ENCODE measurements at regions not wholly inside any gene's neighbourhood (a gene's known extent, or its start where the extent isn't known, plus 50 kb on each side); places are given as distances from the start of the nearest gene placed in this dataset.

GRCh38 chr16:56013962-56014552 lies 138.9 kb upstream of the CES5A start:
- Histone ChIP-seq H3K27me3 (ENCODE audit: insufficient read depth, low read length) (no peaks in the 10 kb centered on the region), H3K4me1 (ENCODE audit: control insufficient read depth in 1 of 2, insufficient read depth in 2 of 2, low read length in 2 of 2) (no peaks in the 10 kb centered on the region), H3K4me2 (ENCODE audit: low read length) (no peak overlapping the region), H3K79me1 (ENCODE audit: low read length) (no peaks in the 10 kb centered on the region), H3K79me2 (ENCODE audit: control insufficient read depth, insufficient read depth, low read length, poor library complexity) (no peaks in the 10 kb centered on the region), H3K4ac (ENCODE audit: low read depth, low read length) (no peak overlapping the region), H4K91ac (ENCODE audit: low read depth, low read length) (no peak overlapping the region), H4K8ac (ENCODE audit: low read depth, low read length) (no peak overlapping the region), H2AFZ (ENCODE audit: insufficient read depth, low read length, poor library complexity) (no peak overlapping the region), H3K23ac (ENCODE audit: low read length) (no peak overlapping the region), H3K14ac (ENCODE audit: low read length) (no peak overlapping the region), H2BK5ac (ENCODE audit: low read depth, low read length, poor library complexity) (no peak overlapping the region), H3K27ac (ENCODE audit: low read depth, low read length) (no peak overlapping the region), H2BK120ac (ENCODE audit: insufficient read depth, low read length, poor library complexity) (no peak overlapping the region), H3K9ac (ENCODE audit: low read length) (no peak overlapping the region), H3K18ac (ENCODE audit: low read length) (no peak overlapping the region), H3K9me3 (ENCODE audit: insufficient read depth, low read depth, low read length) (no peaks in the 10 kb centered on the region), H3K36me3 (ENCODE audit: control insufficient read depth in 1 of 2, insufficient read depth in 2 of 2, low read length in 2 of 2) (no peaks in the 10 kb centered on the region), H2BK12ac (ENCODE audit: low read length) (no peak overlapping the region), H2AK5ac (ENCODE audit: low read length) (no peak overlapping the region), H3K4me3 (ENCODE audit: low read depth, low read length) (no peak overlapping the region), H4K12ac (ENCODE audit: low read depth, low read length) (no peak overlapping the region)
- WGBS (ENCODE audit: extremely low coverage, insufficient coverage, insufficient read length): no CpG with 5 or more reads among the region's 6 CpGs
- DNase-seq: peak; percentile 58 to 84

- no peak overlapping the region for H4K91ac ChIP-seq (ENCODE audit: low read depth, low read length)
- H3K4me3 ChIP-seq (ENCODE audit: low read depth, low read length): no peak overlapping the region
- no peaks in the 10 kb centered on the region for H3K9me3 ChIP-seq (ENCODE audit: insufficient read depth, low read depth, low read length)
- H2BK12ac ChIP-seq (ENCODE audit: low read length): no peak overlapping the region
- DNase-seq: no peak
- no peak overlapping the region for H4K8ac ChIP-seq (ENCODE audit: low read depth, low read length)
- H3K36me3 ChIP-seq (ENCODE audit: control insufficient read depth in 1 of 2, insufficient read depth in 2 of 2, low read length in 2 of 2): no peaks in the 10 kb centered on the region
- no peak overlapping the region for H3K9ac ChIP-seq (ENCODE audit: low read length)
- H3K4me2 ChIP-seq (ENCODE audit: low read length): no peak overlapping the region
- no peak overlapping the region for H3K27ac ChIP-seq (ENCODE audit: low read depth, low read length)
- H4K12ac ChIP-seq (ENCODE audit: low read depth, low read length): no peak overlapping the region
- H2BK5ac ChIP-seq (ENCODE audit: low read depth, low read length, poor library complexity): no peak overlapping the region
- H3K4me1 ChIP-seq (ENCODE audit: control insufficient read depth in 1 of 2, insufficient read depth in 2 of 2, low read length in 2 of 2): no peaks in the 10 kb centered on the region
- no peak overlapping the region for H3K14ac ChIP-seq (ENCODE audit: low read length)
- H2BK120ac ChIP-seq (ENCODE audit: insufficient read depth, low read length, poor library complexity): no peak overlapping the region
- no CpG with 5 or more reads among the region's 3 CpGs for WGBS (ENCODE audit: extremely low coverage, insufficient coverage, insufficient read length)
- no peaks in the 10 kb centered on the region for H3K79me2 ChIP-seq (ENCODE audit: control insufficient read depth, insufficient read depth, low read length, poor library complexity)
- H3K18ac ChIP-seq (ENCODE audit: low read length): no peak overlapping the region
- H2AK5ac ChIP-seq (ENCODE audit: low read length): no peak overlapping the region
- H3K27me3 ChIP-seq (ENCODE audit: insufficient read depth, low read length): no peaks in the 10 kb centered on the region
- no peak overlapping the region for H2AFZ ChIP-seq (ENCODE audit: insufficient read depth, low read length, poor library complexity)
- H3K79me1 ChIP-seq (ENCODE audit: low read length): no peaks in the 10 kb centered on the region
- no peak overlapping the region for H3K23ac ChIP-seq (ENCODE audit: low read length)
- H3K4ac ChIP-seq (ENCODE audit: low read depth, low read length): no peak overlapping the region
Observed at GRCh38 chr16:56012482-56012811, 137.3 kb upstream of the CES5A start.

- DNase-seq: no peak
- Histone ChIP-seq H2BK12ac (ENCODE audit: low read length) (no peak overlapping the region), H3K4me2 (ENCODE audit: low read length) (no peak overlapping the region)
Observed at GRCh38 chr16:56011808-56012481, 136.8 kb upstream of the CES5A start.

GRCh38 chr16:56005958-56006357 lies 130.8 kb upstream of the CES5A start:
- no CpG with 5 or more reads among the region's 1 CpG for WGBS (ENCODE audit: extremely low coverage, insufficient coverage, insufficient read length)
- Histone ChIP-seq H3K4ac (ENCODE audit: low read depth, low read length) (no peak overlapping the region), H4K8ac (ENCODE audit: low read depth, low read length) (no peak overlapping the region), H2BK120ac (ENCODE audit: insufficient read depth, low read length, poor library complexity) (no peak overlapping the region), H3K27me3 (ENCODE audit: insufficient read depth, low read length) (no peaks in the 10 kb centered on the region), H3K4me3 (ENCODE audit: low read depth, low read length) (no peak overlapping the region), H3K4me2 (ENCODE audit: low read length) (no peak overlapping the region), H3K23ac (ENCODE audit: low read length) (no peak overlapping the region), H3K18ac (ENCODE audit: low read length) (no peak overlapping the region), H3K36me3 (ENCODE audit: control insufficient read depth in 1 of 2, insufficient read depth in 2 of 2, low read length in 2 of 2) (no peaks in the 10 kb centered on the region), H3K27ac (ENCODE audit: low read depth, low read length) (no peak overlapping the region), H2BK5ac (ENCODE audit: low read depth, low read length, poor library complexity) (no peak overlapping the region), H3K9me3 (ENCODE audit: insufficient read depth, low read depth, low read length) (no peaks in the 10 kb centered on the region), H2AK5ac (ENCODE audit: low read length) (no peak overlapping the region), H4K91ac (ENCODE audit: low read depth, low read length) (no peak overlapping the region), H3K9ac (ENCODE audit: low read length) (no peak overlapping the region), H3K4me1 (ENCODE audit: control insufficient read depth in 1 of 2, insufficient read depth in 2 of 2, low read length in 2 of 2) (no peaks in the 10 kb centered on the region), H3K79me1 (ENCODE audit: low read length) (no peaks in the 10 kb centered on the region), H4K12ac (ENCODE audit: low read depth, low read length) (no peak overlapping the region), H3K14ac (ENCODE audit: low read length) (no peak overlapping the region), H2AFZ (ENCODE audit: insufficient read depth, low read length, poor library complexity) (no peak overlapping the region), H2BK12ac (ENCODE audit: low read length) (no peak overlapping the region), H3K79me2 (ENCODE audit: control insufficient read depth, insufficient read depth, low read length, poor library complexity) (no peaks in the 10 kb centered on the region)
- DNase-seq: no peak

More at GRCh38 chr16:56011808-56012481, 136.8 kb upstream of the CES5A start:
- H2AK5ac ChIP-seq (ENCODE audit: low read length): no peak overlapping the region
- no peak overlapping the region for H4K8ac ChIP-seq (ENCODE audit: low read depth, low read length)
- H4K12ac ChIP-seq (ENCODE audit: low read depth, low read length): no peak overlapping the region
- H3K4me1 ChIP-seq (ENCODE audit: control insufficient read depth in 1 of 2, insufficient read depth in 2 of 2, low read length in 2 of 2): no peaks in the 10 kb centered on the region
- H3K79me1 ChIP-seq (ENCODE audit: low read length): no peaks in the 10 kb centered on the region
- H2BK120ac ChIP-seq (ENCODE audit: insufficient read depth, low read length, poor library complexity): no peak overlapping the region
- H3K9ac ChIP-seq (ENCODE audit: low read length): no peak overlapping the region
- WGBS (ENCODE audit: extremely low coverage, insufficient coverage, insufficient read length): no CpG with 5 or more reads among the region's 3 CpGs
- no peak overlapping the region for H3K23ac ChIP-seq (ENCODE audit: low read length)
- no peaks in the 10 kb centered on the region for H3K79me2 ChIP-seq (ENCODE audit: control insufficient read depth, insufficient read depth, low read length, poor library complexity)
- H3K27me3 ChIP-seq (ENCODE audit: insufficient read depth, low read length): no peaks in the 10 kb centered on the region
- H3K4me3 ChIP-seq (ENCODE audit: low read depth, low read length): no peak overlapping the region
- H2AFZ ChIP-seq (ENCODE audit: insufficient read depth, low read length, poor library complexity): no peak overlapping the region
- no peak overlapping the region for H3K14ac ChIP-seq (ENCODE audit: low read length)
- H3K18ac ChIP-seq (ENCODE audit: low read length): no peak overlapping the region
- no peak overlapping the region for H4K91ac ChIP-seq (ENCODE audit: low read depth, low read length)
- no peaks in the 10 kb centered on the region for H3K36me3 ChIP-seq (ENCODE audit: control insufficient read depth in 1 of 2, insufficient read depth in 2 of 2, low read length in 2 of 2)
- H3K4ac ChIP-seq (ENCODE audit: low read depth, low read length): no peak overlapping the region
- no peak overlapping the region for H2BK5ac ChIP-seq (ENCODE audit: low read depth, low read length, poor library complexity)
- H3K9me3 ChIP-seq (ENCODE audit: insufficient read depth, low read depth, low read length): no peaks in the 10 kb centered on the region
- H3K27ac ChIP-seq (ENCODE audit: low read depth, low read length): no peak overlapping the region

All from trophoblast cell (in vitro differentiated cells and primary cell).